A673 (cell line): ENCODE measurements at regions not wholly inside any gene's neighbourhood (a gene's known extent, or its start where the extent isn't known, plus 50 kb on each side); places are given as distances from the start of the nearest gene placed in this dataset.

Experiments used
- BruUV-seq: library from RNA; stranded (reverse); fragments of 400-500 nt; replicated peaks from 2 replicates; lab custom pipeline; 2021; lab: Mats Ljungman, UMichigan
- CTCF ChIA-PET: fragments of 300-600 bp; sonication (Branson Sonifier 250); formaldehyde crosslinking; loops from one replicate; lab custom pipeline; 2022; ENCODE audit warnings: antibody characterized with exemption; lab: Charles Lee
- POLR2A ChIA-PET: fragments of 300-600 bp; sonication (Branson Sonifier 250); formaldehyde crosslinking; loops from one replicate; lab custom pipeline; 2022; ENCODE audit warnings: antibody characterized with exemption; ENCODE audit not compliant: low non-redundant PET; lab: Charles Lee
- DNase-seq: peaks from one replicate; pipeline ENCODE4 v3.0.0-alpha.2; 2015; ENCODE audit warnings: low spot score
- H3K27ac ChIP-seq: fragments of 200-600 bp; sonication (generic); 2 replicates; pipeline ENCODE4 v1.5.1; 2016; ENCODE audit warnings: mixed run types, low read depth, mild to moderate bottlenecking, mixed read lengths, antibody characterized with exemption, low read length; ENCODE audit not compliant: poor library complexity, severe bottlenecking
- H3K27me3 ChIP-seq: fragments of 200-600 bp; sonication (generic); replicated peaks from 2 replicates; pipeline ENCODE4 v1.6.1; 2017; ENCODE audit warnings: mixed run types, low read depth, mild to moderate bottlenecking, mixed read lengths, antibody characterized with exemption, low read length; ENCODE audit not compliant: insufficient read depth, poor library complexity
- H3K36me3 ChIP-seq: fragments of 200-600 bp; sonication (generic); 2 replicates; pipeline ENCODE4 v1.6.1; 2016; ENCODE audit warnings: mixed run types, mild to moderate bottlenecking, mixed read lengths, antibody characterized with exemption, low read length; ENCODE audit not compliant: insufficient read depth, poor library complexity, severe bottlenecking
- H3K4me1 ChIP-seq: fragments of 200-600 bp; sonication (generic); 2 replicates; pipeline ENCODE4 v1.6.1; 2017; ENCODE audit warnings: mixed run types, mild to moderate bottlenecking, mixed read lengths, antibody characterized with exemption, low read length; ENCODE audit not compliant: insufficient read depth, poor library complexity, severe bottlenecking
- H3K4me3 ChIP-seq: fragments of 200-600 bp; sonication (generic); 2 replicates; pipeline ENCODE4 v1.5.1; 2016; ENCODE audit warnings: low read depth, mixed run types, mild to moderate bottlenecking, mixed read lengths, low read length; ENCODE audit not compliant: poor library complexity, severe bottlenecking
- H3K9me3 ChIP-seq: fragments of 200-600 bp; sonication (generic); 2 replicates; pipeline ENCODE4 v1.6.1; 2016; ENCODE audit warnings: mixed run types, low read depth, mild to moderate bottlenecking, mixed read lengths, antibody characterized with exemption, low read length; ENCODE audit not compliant: poor library complexity, severe bottlenecking
- CTCF ChIP-seq: fragments of 300-800, 200-600 bp; sonication (generic); conservative IDR thresholded peaks from 2 replicates; pipeline ENCODE4 v1.5.1; 2017; ENCODE audit warnings: low read depth, mild to moderate bottlenecking, antibody characterized with exemption, low read length, moderate library complexity, mixed read lengths
- EZH2 ChIP-seq: fragments of 200-600 bp; sonication (generic); IDR thresholded peaks from 2 replicates; pipeline ENCODE4 v1.6.1; 2017; ENCODE audit warnings: borderline replicate concordance, low read depth, mild to moderate bottlenecking, mixed read lengths, antibody characterized with exemption, low read length; ENCODE audit not compliant: poor library complexity, severe bottlenecking
- intact Hi-C: fragments of 100-400 bp; cut with micrococcal nuclease; formaldehyde crosslinking; loops from one replicate; pipeline ENCODE4 v1.10.0; 2022; ENCODE audit not compliant: unreplicated experiment

- DNase-seq = no peak
- H3K4me3 ChIP-seq = no peak overlapping the region
- CTCF ChIA-PET = no interaction called here
- POLR2A ChIA-PET = interaction anchor here (0.5 kb wide), 1 partner anchor 18 kb away, joined by 3 read pairs; no protein-coding TSS in a partner anchor
- H3K9me3 ChIP-seq = no peaks in the 10 kb centered on the region
- intact Hi-C loops = loop anchor here (5.0 to 10.0 kb wide), 3 partner anchors 181 to 709 kb away; no protein-coding TSS in a partner anchor
- no peaks in the 10 kb centered on the region for H3K36me3 ChIP-seq
- no peak for TF ChIP-seq CTCF
- H3K27ac ChIP-seq = no peak overlapping the region
- no peaks in the 10 kb centered on the region for H3K27me3 ChIP-seq
- peaks cover 11% of the 10 kb centered on the region for H3K4me1 ChIP-seq
- no TSS peak for BruUV-seq
Measured at GRCh38 chr9:80883426-80883825, 805.9 kb downstream of the TLE1 start.

- intact Hi-C loops = loop anchor here (5.0 to 10.0 kb wide), 3 partner anchors 180 to 707 kb away; no protein-coding TSS in a partner anchor
- peak; percentile 64 for DNase-seq
- no peak for TF ChIP-seq EZH2
- no peak for TF ChIP-seq CTCF
- Histone ChIP-seq H3K9me3 (no peaks in the 10 kb centered on the region), H3K36me3 (no peaks in the 10 kb centered on the region), H3K27me3 (no peaks in the 10 kb centered on the region), H3K27ac (no peak overlapping the region), H3K4me1 (peaks cover 11% of the 10 kb centered on the region), H3K4me3 (no peak overlapping the region)
- BruUV-seq = no TSS peak
- ChIA-PET POLR2A (no interaction called here), CTCF (no interaction called here)
Measured at GRCh38 chr9:80881940-80882339, 807.4 kb downstream of the TLE1 start.

GRCh38 chr9:80881320-80881719 lies 808.0 kb downstream of the TLE1 start:
- Histone ChIP-seq H3K27ac (no peak overlapping the region), H3K27me3 (no peaks in the 10 kb centered on the region), H3K36me3 (no peaks in the 10 kb centered on the region), H3K4me3 (no peak overlapping the region), H3K4me1 (peaks cover 11% of the 10 kb centered on the region), H3K9me3 (no peaks in the 10 kb centered on the region)
- ChIA-PET CTCF (no interaction called here), POLR2A (no interaction called here)
- TF ChIP-seq EZH2 (no peak), CTCF (no peak)
- intact Hi-C loops = loop anchor here (5.0 to 10.0 kb wide), 3 partner anchors 179 to 707 kb away; no protein-coding TSS in a partner anchor
- DNase-seq = no peak
- BruUV-seq = no TSS peak
